Stimulated activated CD4-positive, alpha-beta T cell treated with anti-CD3 and anti-CD28 coated beads, Interleukin-15, amount 100 ng/mL, for 1 hour (primary cell): ENCODE measurements at regions not wholly inside any gene's neighbourhood (a gene's known extent, or its start where the extent isn't known, plus 50 kb on each side); places are given as distances from the start of the nearest gene placed in this dataset.

Source experiments
- DNase-seq, 2 donors: peaks; one replicate each; pipeline ENCODE4 v3.0.0-alpha.2; 2020; ENCODE audit warnings: low read depth in 1 of 2, low spot score in 1 of 2

- DNase-seq: no peak
These were observed 273.2 kb downstream of the GADD45G start for GRCh38 chr9:89878003-89878411.

- DNase-seq: no peak
These were observed 273.9 kb downstream of the GADD45G start for GRCh38 chr9:89878687-89879086.

GRCh38 chr9:89879276-89879675 is 274.5 kb downstream of the GADD45G start:
- no peak for DNase-seq

DNA sequence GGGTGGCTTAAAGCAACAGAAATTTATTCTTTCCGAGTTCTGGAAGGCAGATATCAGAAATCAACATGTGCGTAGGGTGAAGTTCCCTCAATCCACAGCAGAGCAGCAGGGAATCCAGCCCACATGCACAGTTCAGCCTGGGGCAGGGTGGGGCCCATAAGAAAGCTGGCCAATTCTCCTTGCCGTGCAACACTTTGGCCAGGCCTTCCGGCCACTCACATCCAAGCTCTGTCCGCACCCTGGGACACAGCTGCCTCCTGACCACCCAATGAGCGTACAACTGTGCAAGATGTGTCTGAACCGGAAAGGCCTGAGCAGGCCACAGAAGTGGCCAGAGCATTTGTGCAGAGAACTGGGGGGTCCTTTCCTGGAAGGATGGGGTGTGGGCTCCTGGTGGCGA is 274.9 kb downstream of the GADD45G start:
- DNase-seq: no peak

DNA sequence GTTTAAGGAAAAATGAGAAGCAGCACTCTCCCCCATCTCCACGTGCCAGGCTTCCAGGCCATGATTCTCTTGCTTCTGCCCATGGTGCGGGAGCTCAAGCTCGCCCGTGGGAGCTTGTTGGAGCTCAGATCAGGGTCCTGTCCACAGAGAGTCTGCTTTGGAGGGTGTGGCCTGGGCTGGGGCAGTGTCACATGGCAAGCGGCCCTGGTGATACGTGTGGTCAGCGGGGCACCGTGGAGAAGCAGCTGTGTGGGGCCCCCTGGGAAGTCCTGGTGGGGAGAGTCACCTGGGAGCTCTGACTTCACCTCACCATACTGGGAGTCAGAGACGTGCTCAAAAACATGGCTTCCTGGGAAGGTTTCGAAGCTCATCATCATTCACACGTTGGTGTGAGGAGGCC is 275.3 kb downstream of the GADD45G start:
- no peak for DNase-seq

GRCh38 chr9:89880721-89881120 is 275.9 kb downstream of the GADD45G start:
- DNase-seq: no peak

DNA sequence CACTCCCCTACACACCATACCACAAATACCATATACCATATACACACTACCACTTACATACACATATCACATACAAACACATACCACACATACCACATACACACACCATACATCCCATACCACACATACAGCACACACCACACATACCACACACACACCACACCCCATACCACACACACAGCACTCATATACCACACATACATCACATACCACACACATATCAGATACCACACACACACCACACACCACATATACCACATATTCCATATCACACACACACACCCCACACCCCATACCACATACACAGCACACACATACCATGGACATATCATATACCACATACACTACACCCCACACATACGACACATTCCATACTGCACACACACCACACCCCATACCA is 276.6 kb downstream of the GADD45G start:
- DNase-seq: no peak

DNA sequence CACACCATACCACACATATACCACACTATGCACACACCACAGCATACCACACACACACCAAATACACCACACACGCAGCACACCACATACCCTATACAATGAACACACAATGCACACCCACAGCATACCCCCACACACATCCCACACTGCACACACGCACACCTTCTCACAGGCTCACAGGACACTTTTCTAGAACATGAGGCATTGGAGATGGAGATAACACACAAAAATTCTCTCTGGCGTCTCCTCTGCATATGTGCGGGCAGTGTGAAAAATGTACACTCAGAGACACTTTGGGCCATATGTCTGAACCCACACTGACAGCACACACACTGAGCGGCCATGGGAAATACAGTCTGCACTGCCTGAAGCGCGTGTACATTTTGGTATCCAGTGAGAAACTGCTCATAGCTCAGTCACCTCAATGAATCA is 278.1 kb downstream of the GADD45G start:
- DNase-seq: no peak

DNA sequence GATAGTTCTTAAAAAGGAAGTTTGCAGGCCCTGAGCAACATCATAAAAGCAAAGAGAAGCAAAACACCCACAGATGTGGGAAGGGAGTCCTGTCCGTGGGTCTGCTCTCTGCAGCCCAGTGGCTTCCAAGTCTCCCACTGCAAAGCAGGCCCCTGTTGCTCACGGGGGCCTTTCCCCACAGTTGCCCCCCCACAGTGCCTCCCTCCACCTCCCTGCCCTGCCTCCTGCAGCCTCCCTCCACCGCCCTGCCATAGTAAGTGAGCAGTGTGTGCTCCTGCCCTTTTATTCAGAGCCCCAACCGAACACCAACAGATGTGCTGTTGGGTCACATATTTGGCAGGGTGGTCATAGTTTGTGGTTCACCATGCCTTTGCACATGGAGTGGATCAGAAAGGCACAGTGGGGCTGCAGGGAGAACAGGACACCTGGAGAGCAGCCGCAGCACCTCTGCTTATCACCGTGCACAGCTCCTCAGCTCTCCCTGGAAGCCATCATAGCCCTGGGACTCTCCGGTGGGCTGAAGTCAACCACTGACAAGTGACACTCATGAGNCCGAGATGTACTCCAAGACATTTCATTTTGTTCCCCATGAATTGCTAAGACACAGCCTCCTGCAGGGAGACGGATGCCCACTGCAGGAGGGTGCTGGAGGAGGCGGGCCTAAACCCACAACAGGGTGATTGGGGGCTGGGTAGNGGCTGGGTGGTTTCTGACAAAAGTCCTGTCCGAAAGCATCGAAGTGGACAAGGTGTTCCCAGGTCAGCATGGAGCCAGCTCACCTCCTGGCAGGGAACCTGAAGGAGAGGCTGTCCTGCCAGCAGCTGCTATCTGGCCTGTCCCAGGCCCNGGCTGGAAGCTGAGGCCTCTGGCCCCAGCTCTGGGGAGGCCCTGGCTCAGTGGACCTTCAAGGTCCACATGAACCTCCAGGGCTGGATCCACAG is 278.9 kb downstream of the GADD45G start:
- no peak for DNase-seq

- DNase-seq: no peak
These were observed 279.7 kb downstream of the GADD45G start for GRCh38 chr9:89884356-89885083.

GRCh38 chr9:89885156-89885555 is 280.3 kb downstream of the GADD45G start:
- DNase-seq: no peak

DNA sequence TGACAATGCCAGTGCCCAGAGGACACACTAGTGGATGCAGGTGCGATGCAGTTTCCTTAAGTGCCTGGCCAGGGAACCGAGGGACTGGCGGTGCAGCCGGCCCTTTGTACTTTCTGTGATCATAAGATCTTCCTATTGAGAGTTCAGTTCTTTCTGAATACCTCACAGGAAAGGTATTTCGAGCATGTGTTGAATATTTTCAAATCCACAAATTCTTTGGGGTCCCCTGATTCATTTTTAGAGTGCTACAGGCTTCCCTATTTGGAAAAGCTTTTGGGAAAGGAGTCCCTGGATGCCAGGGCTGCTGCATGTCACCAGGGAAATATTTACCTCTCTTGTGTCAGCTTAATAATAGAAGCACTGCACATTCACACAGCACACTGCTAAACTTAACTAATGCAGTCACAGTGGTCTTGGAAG is 281.5 kb downstream of the GADD45G start:
- no peak for DNase-seq

GRCh38 chr9:89887286-89887685 is 282.5 kb downstream of the GADD45G start:
- no peak for DNase-seq

- DNase-seq: no peak
These were observed 283.4 kb downstream of the GADD45G start for GRCh38 chr9:89888233-89888632.

- no peak for DNase-seq
These were observed 283.9 kb downstream of the GADD45G start for GRCh38 chr9:89888677-89889076.

GRCh38 chr9:89889865-89890264 is 285.1 kb downstream of the GADD45G start:
- no peak for DNase-seq

- no peak for DNase-seq
These were observed 285.6 kb downstream of the GADD45G start for GRCh38 chr9:89890326-89890980.

DNA sequence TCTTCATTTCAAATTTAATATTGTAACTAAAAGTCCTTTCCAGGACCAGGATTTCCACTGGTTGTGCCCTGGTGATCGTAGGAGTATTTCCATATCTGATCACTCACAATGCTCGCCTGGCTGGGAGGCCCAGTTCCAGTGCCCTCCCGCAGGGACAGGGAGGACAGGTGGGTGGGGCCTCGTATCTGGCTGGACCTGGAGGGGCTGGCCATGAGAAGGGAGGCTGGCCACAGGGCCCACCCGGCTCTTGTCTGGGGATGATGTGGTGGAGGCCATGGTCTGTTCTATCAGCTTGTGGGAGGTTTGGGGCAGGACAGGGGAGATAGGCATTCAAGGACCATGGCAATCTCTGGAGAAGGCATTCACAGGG is 286.4 kb downstream of the GADD45G start:
- DNase-seq: no peak

DNA sequence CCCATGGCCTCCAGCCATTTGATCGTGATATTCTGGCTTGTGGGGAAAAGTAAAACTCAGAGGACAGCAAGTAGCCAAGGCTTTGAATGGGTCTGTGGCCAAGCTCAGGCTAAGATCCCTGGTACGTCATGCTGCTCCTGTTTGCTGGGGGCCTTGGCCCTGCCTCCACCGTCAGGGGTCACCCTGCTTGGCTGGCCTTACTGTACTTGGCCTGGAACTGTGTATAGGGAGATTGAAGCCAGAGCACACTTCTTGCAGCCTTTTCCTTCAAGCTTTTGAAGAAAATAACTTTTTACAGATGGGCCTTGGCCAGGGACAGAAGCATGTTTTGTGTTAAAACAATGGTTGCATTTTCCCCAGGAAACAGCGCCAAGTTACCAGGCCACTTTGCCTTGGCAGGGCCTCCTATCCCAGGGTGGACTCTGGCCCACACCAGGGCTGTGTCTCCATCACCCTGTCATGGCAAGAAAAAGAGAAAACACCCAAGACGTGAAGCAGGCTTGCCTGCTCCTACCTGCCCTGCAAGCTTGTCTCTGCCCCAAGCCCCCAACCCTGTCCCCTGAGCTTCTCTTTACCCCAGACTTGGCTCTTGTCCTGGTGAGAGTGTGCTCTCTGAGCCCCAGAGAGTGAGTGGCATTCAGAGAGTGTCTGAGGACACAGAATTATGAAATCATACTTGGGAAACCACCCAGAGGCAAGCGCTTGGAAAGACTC is 286.9 kb downstream of the GADD45G start:
- DNase-seq: no peak

GRCh38 chr9:89892920-89893319 is 288.1 kb downstream of the GADD45G start:
- no peak for DNase-seq

GRCh38 chr9:89893886-89894285 is 289.1 kb downstream of the GADD45G start:
- no peak for DNase-seq
